Osteoblast (primary cell): ENCODE measurements at regions not wholly inside any gene's neighbourhood (a gene's known extent, or its start where the extent isn't known, plus 50 kb on each side); places are given as distances from the start of the nearest gene placed in this dataset.

Source experiments
- DNase-seq: peaks from one replicate; pipeline ENCODE4 v3.0.0; 2011; ENCODE audit warnings: low spot score, mixed read lengths; ENCODE audit not compliant: insufficient read length; ENCODE audit errors: missing footprints
- H2AFZ ChIP-seq: 2 replicates; pipeline ENCODE4 v1.6.0; 2011; ENCODE audit warnings: mild to moderate bottlenecking, low read length
- H3K27ac ChIP-seq: 2 replicates; pipeline ENCODE4 v1.5.1; 2011; ENCODE audit warnings: mild to moderate bottlenecking, low read depth, low read length, moderate library complexity
- H3K27me3 ChIP-seq: 2 replicates; pipeline ENCODE4 v1.6.0; 2012; ENCODE audit warnings: mild to moderate bottlenecking, control low read depth, inconsistent platforms, low read length, moderate library complexity; ENCODE audit not compliant: insufficient read depth
- H3K36me3 ChIP-seq: 2 replicates; pipeline ENCODE4 v1.5.1; 2011; ENCODE audit warnings: mild to moderate bottlenecking, low read length, control low read depth, moderate library complexity; ENCODE audit not compliant: insufficient read depth
- H3K4me1 ChIP-seq: 2 replicates; pipeline ENCODE4 v1.5.1; 2011; ENCODE audit warnings: mild to moderate bottlenecking, low read length, control low read depth, moderate library complexity; ENCODE audit not compliant: insufficient read depth
- H3K4me2 ChIP-seq: 2 replicates; pipeline ENCODE4 v1.6.0; 2011; ENCODE audit warnings: mild to moderate bottlenecking, low read length; ENCODE audit not compliant: insufficient read depth
- H3K4me3 ChIP-seq: fragments of 200-600 bp; sonication (generic); 3 replicates; pipeline ENCODE4 v1.5.1; 2012; ENCODE audit warnings: mild to moderate bottlenecking, low read length, inconsistent platforms; ENCODE audit not compliant: insufficient read depth
- H3K79me2 ChIP-seq: 2 replicates; pipeline ENCODE4 v1.6.0; 2012; ENCODE audit warnings: mild to moderate bottlenecking, low read length, control low read depth, inconsistent platforms; ENCODE audit not compliant: insufficient read depth
- H3K9me3 ChIP-seq: 2 replicates; pipeline ENCODE4 v1.5.1; 2011; ENCODE audit warnings: low read depth, low read length, control low read depth
- H4K20me1 ChIP-seq: 2 replicates; pipeline ENCODE4 v1.6.0; 2012; ENCODE audit warnings: mild to moderate bottlenecking, low read length, control low read depth; ENCODE audit not compliant: insufficient read depth
- CTCF ChIP-seq: IDR thresholded peaks from 2 replicates; pipeline ENCODE4 v1.5.1; 2011; ENCODE audit warnings: mild to moderate bottlenecking, low read depth, low read length, moderate library complexity; ENCODE audit errors: extremely low read depth

GRCh38 chr1:37400466-37401225, 73.7 kb upstream of the ZC3H12A start:
- Histone ChIP-seq H3K4me1 (no peaks in the 10 kb centered on the region), H3K4me3 (no peak overlapping the region), H2AFZ (no peak overlapping the region), H3K27ac (no peak overlapping the region), H3K36me3 (no peaks in the 10 kb centered on the region), H3K4me2 (no peak overlapping the region), H3K79me2 (no peaks in the 10 kb centered on the region), H4K20me1 (no peaks in the 10 kb centered on the region), H3K27me3 (peaks cover 3% of the 10 kb centered on the region), H3K9me3 (no peaks in the 10 kb centered on the region)
- DNase-seq = no peak
- no peak for TF ChIP-seq CTCF

GRCh38 chr1:37403166-37403565, 71.2 kb upstream of the ZC3H12A start:
- Histone ChIP-seq H3K4me2 (no peak overlapping the region), H3K27me3 (no peaks in the 10 kb centered on the region), H2AFZ (no peak overlapping the region), H3K27ac (no peak overlapping the region), H3K4me3 (no peak overlapping the region), H3K9me3 (no peaks in the 10 kb centered on the region), H3K36me3 (no peaks in the 10 kb centered on the region), H3K79me2 (no peaks in the 10 kb centered on the region), H4K20me1 (no peaks in the 10 kb centered on the region), H3K4me1 (no peaks in the 10 kb centered on the region)
- DNase-seq = no peak
- TF ChIP-seq CTCF = no peak

- no peaks in the 10 kb centered on the region for H3K36me3 ChIP-seq
- H3K9me3 ChIP-seq = no peaks in the 10 kb centered on the region
- H3K4me3 ChIP-seq = no peak overlapping the region
- H4K20me1 ChIP-seq = no peaks in the 10 kb centered on the region
- no peak for TF ChIP-seq CTCF
- no peaks in the 10 kb centered on the region for H3K79me2 ChIP-seq
- H3K4me1 ChIP-seq = no peaks in the 10 kb centered on the region
- H2AFZ ChIP-seq = no peak overlapping the region
- no peak overlapping the region for H3K4me2 ChIP-seq
- DNase-seq = no peak
- no peaks in the 10 kb centered on the region for H3K27me3 ChIP-seq
- no peak overlapping the region for H3K27ac ChIP-seq
These were observed 69.7 kb upstream of the ZC3H12A start for GRCh38 chr1:37404711-37405110.

GRCh38 chr1:37410105-37410504, 64.3 kb upstream of the ZC3H12A start:
- H3K27me3 ChIP-seq = no peaks in the 10 kb centered on the region
- DNase-seq = no peak
- no peaks in the 10 kb centered on the region for H3K9me3 ChIP-seq
- no peaks in the 10 kb centered on the region for H3K36me3 ChIP-seq
- no peak overlapping the region for H2AFZ ChIP-seq
- no peak overlapping the region for H3K4me3 ChIP-seq
- no peak for TF ChIP-seq CTCF
- no peak overlapping the region for H3K27ac ChIP-seq
- no peaks in the 10 kb centered on the region for H3K4me1 ChIP-seq
- no peaks in the 10 kb centered on the region for H4K20me1 ChIP-seq
- no peaks in the 10 kb centered on the region for H3K79me2 ChIP-seq
- no peak overlapping the region for H3K4me2 ChIP-seq
